Liver (tissue), 8 donors: ENCODE measurements at regions not wholly inside any gene's neighbourhood (a gene's known extent, or its start where the extent isn't known, plus 50 kb on each side); places are given as distances from the start of the nearest gene placed in this dataset.

ENCODE experiments used
- DNase-seq: peaks from one replicate; pipeline ENCODE4 v3.0.0-alpha.2; 2017; ENCODE audit warnings: low spot score
- H3K27ac ChIP-seq, 2 donors: one replicate each; pipeline ENCODE4 v1.7.0; 2013; ENCODE audit warnings: inconsistent platforms in 2 of 2, low read length in 2 of 2, control low read depth in 1 of 2, low read depth in 1 of 2, mild to moderate bottlenecking in 1 of 2
- H3K27me3 ChIP-seq, 4 donors: one replicate each; pipeline versions ENCODE4 v1.6.1 to v1.7.0; 2013; ENCODE audit warnings: low read length in 3 of 4, inconsistent platforms in 1 of 4, mild to moderate bottlenecking in 1 of 4, moderate library complexity in 1 of 4; ENCODE audit not compliant: control insufficient read depth in 4 of 4, insufficient read depth in 4 of 4
- H3K36me3 ChIP-seq, 4 donors: one replicate each; pipeline versions ENCODE4 v1.6.1 to v1.7.0; 2013; ENCODE audit warnings: low read length in 3 of 4, mild to moderate bottlenecking in 3 of 4, low read depth in 1 of 4, moderate library complexity in 1 of 4; ENCODE audit not compliant: control insufficient read depth in 4 of 4, insufficient read depth in 3 of 4
- H3K4me1 ChIP-seq, 4 donors: one replicate each; pipeline versions ENCODE4 v1.6.1 to v1.7.0; 2013; ENCODE audit warnings: low read length in 3 of 4, mild to moderate bottlenecking in 3 of 4, moderate library complexity in 1 of 4; ENCODE audit not compliant: control insufficient read depth in 4 of 4, insufficient read depth in 4 of 4
- H3K4me3 ChIP-seq, 3 donors: one replicate each; pipeline versions ENCODE4 v1.6.1 to v1.7.0; 2013; ENCODE audit warnings: low read length in 3 of 3, control low read depth in 1 of 3, low read depth in 1 of 3, mild to moderate bottlenecking in 1 of 3
- H3K9ac ChIP-seq, 2 donors: one replicate each; pipeline ENCODE4 v1.7.0; 2013; ENCODE audit warnings: low read length in 2 of 2, mild to moderate bottlenecking in 2 of 2, moderate library complexity in 2 of 2, control low read depth in 1 of 2, low read depth in 1 of 2
- H3K9me3 ChIP-seq, 4 donors: one replicate each; pipeline versions ENCODE4 v1.6.1 to v1.7.0; 2013; ENCODE audit warnings: low read length in 3 of 4; ENCODE audit not compliant: control insufficient read depth in 4 of 4
- EGR1 ChIP-seq, 2 donors: IDR thresholded peaks; 2 replicates each; pipeline ENCODE4 v1.6.1; 2016 to 2018; ENCODE audit warnings: antibody characterized with exemption in 2 of 2, low read depth in 2 of 2
- FOXA1 ChIP-seq: IDR thresholded peaks from 2 replicates; pipeline ENCODE4 v1.6.1; 2016; ENCODE audit warnings: antibody characterized with exemption
- FOXA2 ChIP-seq: IDR thresholded peaks from 2 replicates; pipeline ENCODE4 v1.6.1; 2016; ENCODE audit warnings: antibody characterized with exemption
- GABPA ChIP-seq, 2 donors: IDR thresholded peaks in 1 of 2; conservative IDR thresholded peaks in 1 of 2; 2 replicates each; pipeline ENCODE4 v1.6.1; 2016; ENCODE audit warnings: antibody characterized with exemption in 2 of 2, mild to moderate bottlenecking in 1 of 2, moderate library complexity in 1 of 2
- HNF4A ChIP-seq, 2 donors: conservative IDR thresholded peaks; 2 replicates each; pipeline ENCODE4 v1.6.1; 2016; ENCODE audit warnings: antibody characterized with exemption in 2 of 2, mild to moderate bottlenecking in 2 of 2
- HNF4G ChIP-seq: IDR thresholded peaks from 2 replicates; pipeline ENCODE4 v1.6.1; 2016; ENCODE audit warnings: antibody characterized with exemption
- JUND ChIP-seq, 2 donors: IDR thresholded peaks; 2 replicates each; pipeline ENCODE4 v1.6.1; 2016; ENCODE audit warnings: antibody characterized with exemption in 2 of 2
- NR2F2 ChIP-seq: IDR thresholded peaks from 2 replicates; pipeline ENCODE4 v1.6.1; 2016; ENCODE audit warnings: antibody characterized with exemption
- RAD21 ChIP-seq, 2 donors: IDR thresholded peaks; 2 replicates each; pipeline ENCODE4 v1.6.1; 2016; ENCODE audit warnings: antibody characterized with exemption in 2 of 2, mild to moderate bottlenecking in 2 of 2
- RXRA ChIP-seq, 2 donors: IDR thresholded peaks; 2 replicates each; pipeline ENCODE4 v1.6.1; 2017 to 2018; ENCODE audit warnings: antibody characterized with exemption in 2 of 2, mild to moderate bottlenecking in 1 of 2
- SP1 ChIP-seq: IDR thresholded peaks from 2 replicates; pipeline ENCODE4 v1.6.1; 2018; ENCODE audit warnings: antibody characterized with exemption, mild to moderate bottlenecking
- TAF1 ChIP-seq: conservative IDR thresholded peaks from 2 replicates; pipeline ENCODE4 v1.6.1; 2016; ENCODE audit warnings: antibody characterized with exemption, mild to moderate bottlenecking
- YY1 ChIP-seq: IDR thresholded peaks from 2 replicates; pipeline ENCODE4 v1.6.1; 2016; ENCODE audit warnings: antibody characterized with exemption, mild to moderate bottlenecking
- WGBS: extraction: QIAGEN DNeasy Blood & Tissue Kit; methylation state at CpG from one replicate; pipeline ENCODE4 v1.1.7; 2013; 5-methylcytosine and 5-hydroxymethylcytosine counted together
- TF ChIP-seq, protein P1 (sequence below): IDR thresholded peaks from 2 replicates; pipeline ENCODE4 v1.6.1; 2016; ENCODE audit warnings: antibody characterized with exemption
- TF ChIP-seq, protein P2 (sequence below): IDR thresholded peaks from 2 replicates; pipeline ENCODE4 v1.6.1; 2016; ENCODE audit warnings: antibody characterized with exemption, mild to moderate bottlenecking
- TF ChIP-seq, protein P3 (sequence below): IDR thresholded peaks from 2 replicates; pipeline ENCODE4 v1.6.1; 2016; ENCODE audit warnings: antibody characterized with exemption
- TF ChIP-seq, protein P4 (sequence below): IDR thresholded peaks from 2 replicates; pipeline ENCODE4 v1.6.1; 2016; ENCODE audit warnings: antibody characterized with exemption
- TF ChIP-seq, protein P5 (sequence below): fragments of 150-350 bp; IDR thresholded peaks from 2 replicates; pipeline ENCODE4 v1.5.1; 2017; ENCODE audit warnings: improper control_type of control experiment, low read depth, low read length; ENCODE audit not compliant: missing input control
- donor health status: healthy.
- donor health status: healthy.
- donor health status: healthy.
- donor health status: healthy.
- donor health status: healthy.

DNA sequence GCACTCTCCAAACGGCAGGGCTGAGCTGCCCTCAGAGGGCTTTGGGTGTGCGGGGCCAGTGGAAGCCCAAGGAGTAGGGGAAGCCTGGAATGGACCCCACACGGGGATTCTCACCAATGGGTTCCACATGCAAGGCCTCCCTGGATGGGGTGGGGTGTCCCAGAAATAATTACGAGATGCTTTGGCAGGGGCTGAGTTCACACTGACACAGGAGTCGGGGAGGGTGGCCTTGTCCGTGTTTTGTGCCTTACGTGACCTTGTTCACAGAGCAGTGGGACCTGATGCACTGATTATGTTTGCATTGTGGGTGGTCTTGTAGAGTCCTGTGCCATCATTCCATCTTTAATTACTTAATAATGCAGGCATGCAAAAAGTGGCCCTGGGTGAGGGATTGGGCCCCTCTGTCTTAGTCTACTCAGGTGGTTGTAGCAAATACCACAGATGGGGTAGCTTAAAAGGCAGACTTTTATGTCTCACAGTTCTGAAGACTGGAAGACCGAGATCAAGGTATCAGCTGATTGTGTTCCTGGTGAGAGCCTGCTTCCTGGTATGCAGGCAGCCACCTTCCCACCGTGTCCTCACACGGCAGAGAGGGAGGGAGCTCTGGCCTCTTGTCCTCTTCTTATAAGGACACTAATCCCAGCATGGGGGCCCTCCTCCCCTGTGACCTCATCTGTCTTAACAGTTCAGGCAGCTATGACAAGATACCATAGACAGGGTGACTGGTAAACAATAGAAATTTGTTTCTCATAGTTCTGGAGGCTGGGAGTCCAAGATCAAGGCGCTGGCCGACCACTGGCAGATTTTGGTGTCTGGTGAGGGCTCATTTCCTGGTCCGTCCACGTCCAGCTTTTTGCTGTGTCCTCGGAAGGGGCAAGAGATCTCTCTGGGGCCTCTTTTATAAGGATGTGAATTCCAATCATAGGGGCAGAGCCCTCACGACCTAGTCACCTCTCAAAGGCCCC is 239.4 kb downstream of the IRF8 start:
- Histone ChIP-seq H3K27ac (no peak overlapping the region), H3K4me1 (no peaks in the 10 kb centered on the region), H3K27me3 (peaks cover 0 to 9% (median 0%) of the 10 kb centered on the region in 4 donors), H3K4me3 (no peak overlapping the region), H3K9ac (no peak overlapping the region), H3K36me3 (no peaks in the 10 kb centered on the region), H3K9me3 (no peaks in the 10 kb centered on the region)
- TF ChIP-seq, protein P1, sequence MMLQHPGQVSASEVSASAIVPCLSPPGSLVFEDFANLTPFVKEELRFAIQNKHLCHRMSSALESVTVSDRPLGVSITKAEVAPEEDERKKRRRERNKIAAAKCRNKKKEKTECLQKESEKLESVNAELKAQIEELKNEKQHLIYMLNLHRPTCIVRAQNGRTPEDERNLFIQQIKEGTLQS: no peak
- no peak for TF ChIP-seq EGR1 (IDR thresholded peaks at IDR 0.05; ENCODE audit: low read depth in 2 of 2)
- TF ChIP-seq HNF4G: no peak
- no peak for TF ChIP-seq SP1
- TF ChIP-seq, protein P2, sequence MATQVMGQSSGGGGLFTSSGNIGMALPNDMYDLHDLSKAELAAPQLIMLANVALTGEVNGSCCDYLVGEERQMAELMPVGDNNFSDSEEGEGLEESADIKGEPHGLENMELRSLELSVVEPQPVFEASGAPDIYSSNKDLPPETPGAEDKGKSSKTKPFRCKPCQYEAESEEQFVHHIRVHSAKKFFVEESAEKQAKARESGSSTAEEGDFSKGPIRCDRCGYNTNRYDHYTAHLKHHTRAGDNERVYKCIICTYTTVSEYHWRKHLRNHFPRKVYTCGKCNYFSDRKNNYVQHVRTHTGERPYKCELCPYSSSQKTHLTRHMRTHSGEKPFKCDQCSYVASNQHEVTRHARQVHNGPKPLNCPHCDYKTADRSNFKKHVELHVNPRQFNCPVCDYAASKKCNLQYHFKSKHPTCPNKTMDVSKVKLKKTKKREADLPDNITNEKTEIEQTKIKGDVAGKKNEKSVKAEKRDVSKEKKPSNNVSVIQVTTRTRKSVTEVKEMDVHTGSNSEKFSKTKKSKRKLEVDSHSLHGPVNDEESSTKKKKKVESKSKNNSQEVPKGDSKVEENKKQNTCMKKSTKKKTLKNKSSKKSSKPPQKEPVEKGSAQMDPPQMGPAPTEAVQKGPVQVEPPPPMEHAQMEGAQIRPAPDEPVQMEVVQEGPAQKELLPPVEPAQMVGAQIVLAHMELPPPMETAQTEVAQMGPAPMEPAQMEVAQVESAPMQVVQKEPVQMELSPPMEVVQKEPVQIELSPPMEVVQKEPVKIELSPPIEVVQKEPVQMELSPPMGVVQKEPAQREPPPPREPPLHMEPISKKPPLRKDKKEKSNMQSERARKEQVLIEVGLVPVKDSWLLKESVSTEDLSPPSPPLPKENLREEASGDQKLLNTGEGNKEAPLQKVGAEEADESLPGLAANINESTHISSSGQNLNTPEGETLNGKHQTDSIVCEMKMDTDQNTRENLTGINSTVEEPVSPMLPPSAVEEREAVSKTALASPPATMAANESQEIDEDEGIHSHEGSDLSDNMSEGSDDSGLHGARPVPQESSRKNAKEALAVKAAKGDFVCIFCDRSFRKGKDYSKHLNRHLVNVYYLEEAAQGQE: no peak
- no peak for TF ChIP-seq FOXA2
- TF ChIP-seq YY1: no peak
- TF ChIP-seq, protein P3, sequence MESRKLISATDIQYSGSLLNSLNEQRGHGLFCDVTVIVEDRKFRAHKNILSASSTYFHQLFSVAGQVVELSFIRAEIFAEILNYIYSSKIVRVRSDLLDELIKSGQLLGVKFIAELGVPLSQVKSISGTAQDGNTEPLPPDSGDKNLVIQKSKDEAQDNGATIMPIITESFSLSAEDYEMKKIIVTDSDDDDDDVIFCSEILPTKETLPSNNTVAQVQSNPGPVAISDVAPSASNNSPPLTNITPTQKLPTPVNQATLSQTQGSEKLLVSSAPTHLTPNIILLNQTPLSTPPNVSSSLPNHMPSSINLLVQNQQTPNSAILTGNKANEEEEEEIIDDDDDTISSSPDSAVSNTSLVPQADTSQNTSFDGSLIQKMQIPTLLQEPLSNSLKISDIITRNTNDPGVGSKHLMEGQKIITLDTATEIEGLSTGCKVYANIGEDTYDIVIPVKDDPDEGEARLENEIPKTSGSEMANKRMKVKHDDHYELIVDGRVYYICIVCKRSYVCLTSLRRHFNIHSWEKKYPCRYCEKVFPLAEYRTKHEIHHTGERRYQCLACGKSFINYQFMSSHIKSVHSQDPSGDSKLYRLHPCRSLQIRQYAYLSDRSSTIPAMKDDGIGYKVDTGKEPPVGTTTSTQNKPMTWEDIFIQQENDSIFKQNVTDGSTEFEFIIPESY: no peak
- no peak for TF ChIP-seq GABPA (IDR thresholded peaks at IDR 0.05 in 1 of 2, conservative IDR thresholded peaks at IDR 0.05 in 1 of 2)
- TF ChIP-seq JUND (IDR thresholded peaks at IDR 0.05): no peak
- TF ChIP-seq, protein P4, sequence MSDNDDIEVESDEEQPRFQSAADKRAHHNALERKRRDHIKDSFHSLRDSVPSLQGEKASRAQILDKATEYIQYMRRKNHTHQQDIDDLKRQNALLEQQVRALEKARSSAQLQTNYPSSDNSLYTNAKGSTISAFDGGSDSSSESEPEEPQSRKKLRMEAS: no peak
- no peak for TF ChIP-seq RAD21 (IDR thresholded peaks at IDR 0.05)
- TF ChIP-seq HNF4A (conservative IDR thresholded peaks at IDR 0.05): no peak
- TF ChIP-seq RXRA (IDR thresholded peaks at IDR 0.05): no peak
- TF ChIP-seq, protein P5, sequence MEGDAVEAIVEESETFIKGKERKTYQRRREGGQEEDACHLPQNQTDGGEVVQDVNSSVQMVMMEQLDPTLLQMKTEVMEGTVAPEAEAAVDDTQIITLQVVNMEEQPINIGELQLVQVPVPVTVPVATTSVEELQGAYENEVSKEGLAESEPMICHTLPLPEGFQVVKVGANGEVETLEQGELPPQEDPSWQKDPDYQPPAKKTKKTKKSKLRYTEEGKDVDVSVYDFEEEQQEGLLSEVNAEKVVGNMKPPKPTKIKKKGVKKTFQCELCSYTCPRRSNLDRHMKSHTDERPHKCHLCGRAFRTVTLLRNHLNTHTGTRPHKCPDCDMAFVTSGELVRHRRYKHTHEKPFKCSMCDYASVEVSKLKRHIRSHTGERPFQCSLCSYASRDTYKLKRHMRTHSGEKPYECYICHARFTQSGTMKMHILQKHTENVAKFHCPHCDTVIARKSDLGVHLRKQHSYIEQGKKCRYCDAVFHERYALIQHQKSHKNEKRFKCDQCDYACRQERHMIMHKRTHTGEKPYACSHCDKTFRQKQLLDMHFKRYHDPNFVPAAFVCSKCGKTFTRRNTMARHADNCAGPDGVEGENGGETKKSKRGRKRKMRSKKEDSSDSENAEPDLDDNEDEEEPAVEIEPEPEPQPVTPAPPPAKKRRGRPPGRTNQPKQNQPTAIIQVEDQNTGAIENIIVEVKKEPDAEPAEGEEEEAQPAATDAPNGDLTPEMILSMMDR: no peak
- TF ChIP-seq FOXA1: no peak
- TF ChIP-seq NR2F2: no peak
- TF ChIP-seq TAF1: no peak
- DNase-seq: no peak
- 74% methylated on average over 16 of the region's 16 CpGs for WGBS
